Keratinocyte (primary cell): ENCODE measurements at regions not wholly inside any gene's neighbourhood (a gene's known extent, or its start where the extent isn't known, plus 50 kb on each side); places are given as distances from the start of the nearest gene placed in this dataset.
A peak's percentile ranks its signal among the peaks of the same experiment; 100 is the strongest.

Experiments used
- DNase-seq: peaks from one replicate; pipeline ENCODE4 v3.0.0-alpha.2; 2011; ENCODE audit warnings: low read depth, missing footprints, low spot score
- FAIRE-seq: peaks from 2 replicates; lab custom pipeline; 2011; peaks lifted over from hg19 to GRCh38; lab: Jason Lieb, UNC
- H2AFZ ChIP-seq: 2 replicates; pipeline ENCODE4 v1.6.0; 2012; ENCODE audit warnings: low read length, control low read depth, inconsistent platforms; ENCODE audit not compliant: control insufficient read depth
- H3K27ac ChIP-seq: 2 replicates; pipeline ENCODE4 v1.5.1; 2011; ENCODE audit warnings: low read length; ENCODE audit not compliant: control insufficient read depth, insufficient read depth
- H3K27me3 ChIP-seq: 3 replicates; pipeline ENCODE4 v1.6.0; 2011; ENCODE audit warnings: low read length; ENCODE audit not compliant: control insufficient read depth, insufficient read depth; ENCODE audit errors: extremely low read depth
- H3K36me3 ChIP-seq, 2 experiments: 2 replicates in 1 of 2; 3 replicates in 1 of 2; pipeline ENCODE4 v1.5.1; 2011; ENCODE audit warnings: low read length in 2 of 2, mild to moderate bottlenecking in 1 of 2; ENCODE audit not compliant: control insufficient read depth in 2 of 2, insufficient read depth in 2 of 2; ENCODE audit errors: extremely low read depth in 1 of 2
- H3K4me1 ChIP-seq: 3 replicates; pipeline ENCODE4 v1.5.1; 2011; ENCODE audit warnings: low read length; ENCODE audit not compliant: control insufficient read depth, insufficient read depth; ENCODE audit errors: extremely low read depth
- H3K4me2 ChIP-seq: 3 replicates; pipeline ENCODE4 v1.6.0; 2011; ENCODE audit warnings: low read depth, low read length; ENCODE audit not compliant: control insufficient read depth, insufficient read depth; ENCODE audit errors: extremely low read depth
- H3K4me3 ChIP-seq, 3 experiments: fragments of 200-600 bp in 1 of 3; sonication (generic) in 1 of 3; 2 replicates in 2 of 3; 3 replicates in 1 of 3; pipeline ENCODE4 v1.5.1; 2011 to 2016; ENCODE audit warnings: low read length in 3 of 3, mild to moderate bottlenecking in 3 of 3, control low read depth in 2 of 3, inconsistent platforms in 1 of 3, low read depth in 1 of 3, mixed read lengths in 1 of 3, mixed run types in 1 of 3, moderate library complexity in 1 of 3; ENCODE audit not compliant: control insufficient read depth in 2 of 3, insufficient read depth in 2 of 3; ENCODE audit errors: extremely low read depth in 1 of 3
- H3K79me2 ChIP-seq: 2 replicates; pipeline ENCODE4 v1.6.0; 2012; ENCODE audit warnings: low read length; ENCODE audit not compliant: control insufficient read depth, insufficient read depth
- H3K9ac ChIP-seq: 3 replicates; pipeline ENCODE4 v1.6.0; 2011; ENCODE audit warnings: low read length; ENCODE audit not compliant: control insufficient read depth, insufficient read depth; ENCODE audit errors: extremely low read depth
- H3K9me1 ChIP-seq: 3 replicates; pipeline ENCODE4 v1.6.0; 2011; ENCODE audit warnings: low read length; ENCODE audit not compliant: control insufficient read depth, insufficient read depth; ENCODE audit errors: extremely low read depth
- H3K9me3 ChIP-seq: 2 replicates; pipeline ENCODE4 v1.5.1; 2012; ENCODE audit warnings: low read depth, low read length; ENCODE audit not compliant: control insufficient read depth
- H4K20me1 ChIP-seq: 3 replicates; pipeline ENCODE4 v1.6.0; 2011; ENCODE audit warnings: low read length; ENCODE audit not compliant: control insufficient read depth, insufficient read depth; ENCODE audit errors: extremely low read depth
- CTCF ChIP-seq, 3 experiments: IDR thresholded peaks in 1 of 3; conservative IDR thresholded peaks in 1 of 3; optimal IDR thresholded peaks in 1 of 3; 2 replicates in 2 of 3; 3 replicates in 1 of 3; pipeline versions ENCODE3 to v1.5.1; 2011; ENCODE audit warnings: low read length in 3 of 3, mild to moderate bottlenecking in 3 of 3, moderate library complexity in 2 of 3, control low read depth in 1 of 3, inconsistent platforms in 1 of 3; ENCODE audit not compliant: insufficient read depth in 2 of 3; ENCODE audit errors: extremely low read depth in 1 of 3
- EZH2 ChIP-seq: IDR thresholded peaks from one replicate; pipeline ENCODE4 v1.6.1; 2012; ENCODE audit warnings: inconsistent platforms, mild to moderate bottlenecking, low read length, moderate library complexity
- dilution Hi-C: fragments of 300-500 bp; cut with MboI; formaldehyde crosslinking; loops from one replicate; pipeline ENCODE4 v1.7.0; 2020; ENCODE audit warnings: low sequenced_read_pairs; ENCODE audit not compliant: extremely low pct_ligation_motif_present

DNA sequence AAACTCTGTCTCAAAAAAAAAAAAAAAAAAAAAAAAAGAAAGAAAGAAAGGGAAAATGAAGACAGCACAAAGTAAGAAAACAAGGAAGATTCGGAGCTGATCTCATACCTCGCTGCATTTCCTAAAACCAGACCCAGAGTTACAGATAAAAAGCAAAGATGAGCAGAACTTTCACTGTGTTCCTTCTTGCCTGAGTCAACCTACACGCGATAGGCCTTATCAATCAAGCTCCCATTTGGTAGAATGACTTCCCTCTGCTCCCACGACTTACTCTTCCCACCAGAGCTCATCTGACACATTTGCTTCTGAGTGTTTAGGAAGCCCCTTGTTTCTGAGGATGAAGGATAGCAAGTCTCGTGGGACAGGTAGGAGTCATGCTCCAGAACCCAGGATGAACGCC lies 302.9 kb downstream of the TFAP2A start:
- Histone ChIP-seq H3K4me1 (no peaks in the 10 kb centered on the region), H3K36me3 (no peaks in the 10 kb centered on the region), H3K9me3 (no peaks in the 10 kb centered on the region), H3K79me2 (no peaks in the 10 kb centered on the region), H3K9me1 (no peaks in the 10 kb centered on the region), H3K9ac (no peak overlapping the region), H3K4me3 (no peak overlapping the region), H3K27ac (no peak overlapping the region), H3K4me2 (no peak overlapping the region), H3K27me3 (no peaks in the 10 kb centered on the region), H4K20me1 (no peaks in the 10 kb centered on the region), H2AFZ (no peak overlapping the region)
- DNase-seq (no peak), FAIRE-seq (no peak)
- dilution Hi-C loops: no loop called here
- TF ChIP-seq CTCF (optimal IDR thresholded peaks at IDR 0.05 in 1 of 3, IDR thresholded peaks at IDR 0.05 in 1 of 3, conservative IDR thresholded peaks at IDR 0.05 in 1 of 3; ENCODE audit: extremely low read depth in 1 of 3, insufficient read depth in 2 of 3, low read length in 3 of 3) (no peak), EZH2 (no peak)

GRCh38 chr6:10101551-10102252 lies 313.2 kb downstream of the TFAP2A start:
- no peaks in the 10 kb centered on the region for H4K20me1 ChIP-seq
- H3K4me3 ChIP-seq: no peak overlapping the region
- no peaks in the 10 kb centered on the region for H3K9me3 ChIP-seq
- peak overlapping the region; percentile 31 for H3K4me2 ChIP-seq
- FAIRE-seq (peak; percentile 89), DNase-seq (no peak)
- H3K9ac ChIP-seq: no peak overlapping the region
- peak overlapping the region; percentile 4 for H3K27ac ChIP-seq
- no peak overlapping the region for H2AFZ ChIP-seq
- dilution Hi-C loops: no loop called here
- H3K79me2 ChIP-seq: no peaks in the 10 kb centered on the region
- no peaks in the 10 kb centered on the region for H3K9me1 ChIP-seq
- H3K27me3 ChIP-seq: no peaks in the 10 kb centered on the region
- H3K36me3 ChIP-seq: no peaks in the 10 kb centered on the region
- H3K4me1 ChIP-seq: peaks cover 35% of the 10 kb centered on the region
- TF ChIP-seq CTCF (optimal IDR thresholded peaks at IDR 0.05 in 1 of 3, IDR thresholded peaks at IDR 0.05 in 1 of 3, conservative IDR thresholded peaks at IDR 0.05 in 1 of 3; ENCODE audit: extremely low read depth in 1 of 3, insufficient read depth in 2 of 3, low read length in 3 of 3) (no peak), EZH2 (no peak)
